Spleen (tissue), 11 donors: ENCODE measurements at regions not wholly inside any gene's neighbourhood (a gene's known extent, or its start where the extent isn't known, plus 50 kb on each side); places are given as distances from the start of the nearest gene placed in this dataset.

Experiments
- DNase-seq: peaks from one replicate; pipeline ENCODE4 v3.0.0-alpha.2; 2020
- H3K27ac ChIP-seq, 8 donors: fragments of 200-600 bp; sonication (generic) in 7 of 8; 1 replicate in 4 of 8; 2 replicates in 4 of 8; pipeline versions ENCODE4 v1.5.0 to v1.8.0; 2016 to 2021; ENCODE audit warnings: inconsistent platforms in 4 of 8, mild to moderate bottlenecking in 4 of 8, moderate library complexity in 1 of 8
- H3K27me3 ChIP-seq, 7 donors: fragments of 200-600 bp; sonication (generic) in 6 of 7; replicated peaks in 1 of 7; 1 replicate in 4 of 7; 2 replicates in 3 of 7; pipeline versions ENCODE4 v1.5.0 to v1.8.0; 2016 to 2021; ENCODE audit warnings: inconsistent platforms in 3 of 7, mild to moderate bottlenecking in 1 of 7
- H3K36me3 ChIP-seq, 6 donors: fragments of 200-600 bp; sonication (generic) in 5 of 6; 1 replicate in 4 of 6; 2 replicates in 2 of 6; pipeline versions ENCODE4 v1.5.0 to v1.8.0; 2016 to 2021; ENCODE audit warnings: inconsistent platforms in 2 of 6
- H3K4me1 ChIP-seq, 6 donors: fragments of 200-600 bp; sonication (generic) in 5 of 6; 1 replicate in 3 of 6; 2 replicates in 3 of 6; pipeline versions ENCODE4 v1.5.0 to v1.8.0; 2016 to 2021; ENCODE audit warnings: inconsistent platforms in 3 of 6
- H3K4me3 ChIP-seq, 8 donors: fragments of 200-600 bp; sonication (generic) in 7 of 8; 1 replicate in 4 of 8; 2 replicates in 4 of 8; pipeline versions ENCODE4 v1.5.0 to v1.8.0; 2016 to 2021; ENCODE audit warnings: inconsistent platforms in 4 of 8, mild to moderate bottlenecking in 4 of 8, moderate library complexity in 2 of 8
- H3K9me3 ChIP-seq, 8 donors: fragments of 200-600 bp; sonication (generic) in 7 of 8; 1 replicate in 4 of 8; 2 replicates in 4 of 8; pipeline versions ENCODE4 v1.5.0 to v1.8.0; 2016 to 2021; ENCODE audit warnings: inconsistent platforms in 4 of 8
- CTCF ChIP-seq, 11 experiments: fragments of 200-600 bp in 7 of 11; fragments of 450-650 bp in 4 of 11; sonication (generic) in 4 of 11; IDR thresholded peaks in 8 of 11; conservative IDR thresholded peaks in 3 of 11; 1 replicate in 7 of 11; 2 replicates in 4 of 11; pipeline versions ENCODE4 v1.4.0 to v1.8.0; 2016 to 2021; ENCODE audit warnings: antibody characterized with exemption in 11 of 11, inconsistent platforms in 4 of 11, mild to moderate bottlenecking in 1 of 11
- POLR2A ChIP-seq, 3 donors: fragments of 450-650 bp; IDR thresholded peaks; one replicate each; pipeline ENCODE4 v1.5.1; 2017; ENCODE audit warnings: antibody characterized with exemption in 3 of 3, mild to moderate bottlenecking in 1 of 3
- POLR2AphosphoS5 ChIP-seq, 3 donors: sonication (generic); formaldehyde crosslinking; IDR thresholded peaks; one replicate each; pipeline ENCODE4 v1.5.1; 2017; ENCODE audit warnings: antibody characterized with exemption in 3 of 3
- WGBS, 5 donors: extraction: QIAGEN DNeasy Blood & Tissue Kit in 3 of 5; methylation state at CpG; one replicate each; pipeline versions ENCODE4 v1.1.5 to v1.1.7; 2013 to 2018; 5-methylcytosine and 5-hydroxymethylcytosine counted together
- intact Hi-C: fragments of 100-400 bp; cut with DNase I; formaldehyde crosslinking; loops from one replicate; pipeline ENCODE4 v1.15.0; 2023; ENCODE audit warnings: low total_unique reads
- donor health status: healthy with polysubstance abuse.
- donor health status: DM: no; HTN: no; CAD: no; lungs with moderate emphysema.
- donor health status: DM: no; HTN: no; CAD: no.
- donor health status: Bipolar disorder and iron deficiency.
- donor health status: healthy.
- donor health status: DM: no; HTN: no; CAD: no.
- donor health status: DM: yes; HTN: yes; CAD: no.

- Histone ChIP-seq H3K9me3 (no peaks in the 10 kb centered on the region), H3K27me3 (no peaks in the 10 kb centered on the region), H3K4me1 (peaks cover 0 to 4% (median 0%) of the 10 kb centered on the region in 6 donors), H3K4me3 (no peak overlapping the region), H3K36me3 (no peaks in the 10 kb centered on the region), H3K27ac (no peak overlapping the region)
- no peak for TF ChIP-seq POLR2AphosphoS5 (IDR thresholded peaks at IDR 0.05)
- no peak for TF ChIP-seq CTCF (IDR thresholded peaks at IDR 0.05 in 8 of 11, conservative IDR thresholded peaks at IDR 0.05 in 3 of 11)
- no peak for TF ChIP-seq POLR2A (IDR thresholded peaks at IDR 0.05)
- no peak for DNase-seq
- 84 to 89% (median 86%) methylated on average over 3 of the region's 3 CpGs for WGBS, 5 donors
- intact Hi-C loops, result no loop called here
Measured at GRCh38 chr4:165686756-165687155, 186.3 kb upstream of the TLL1 start.

- 92 to 97% (median 93%) methylated on average over 3 of the region's 3 CpGs for WGBS, 5 donors
- no peaks in the 10 kb centered on the region for H3K9me3 ChIP-seq
- H3K27ac ChIP-seq, result no peak overlapping the region
- no peaks in the 10 kb centered on the region for H3K27me3 ChIP-seq
- intact Hi-C loops, result no loop called here
- TF ChIP-seq CTCF (IDR thresholded peaks at IDR 0.05 in 8 of 11, conservative IDR thresholded peaks at IDR 0.05 in 3 of 11), result no peak
- TF ChIP-seq POLR2A (IDR thresholded peaks at IDR 0.05), result no peak
- TF ChIP-seq POLR2AphosphoS5 (IDR thresholded peaks at IDR 0.05), result no peak
- peaks cover 0 to 4% (median 0%) of the 10 kb centered on the region in 6 donors for H3K4me1 ChIP-seq
- H3K36me3 ChIP-seq, result no peaks in the 10 kb centered on the region
- no peak for DNase-seq
- H3K4me3 ChIP-seq, result no peak overlapping the region
Measured at GRCh38 chr4:165689159-165689558, 183.9 kb upstream of the TLL1 start.

GRCh38 chr4:165692082-165692481, 181.0 kb upstream of the TLL1 start:
- peaks cover 0 to 4% (median 0%) of the 10 kb centered on the region in 6 donors for H3K4me1 ChIP-seq
- 90 to 99% (median 97%) methylated on average over 3 of the region's 3 CpGs for WGBS, 5 donors
- no peak overlapping the region for H3K4me3 ChIP-seq
- no peaks in the 10 kb centered on the region for H3K36me3 ChIP-seq
- no peak for TF ChIP-seq POLR2A (IDR thresholded peaks at IDR 0.05)
- TF ChIP-seq POLR2AphosphoS5 (IDR thresholded peaks at IDR 0.05), result no peak
- no peak for TF ChIP-seq CTCF (IDR thresholded peaks at IDR 0.05 in 8 of 11, conservative IDR thresholded peaks at IDR 0.05 in 3 of 11)
- H3K9me3 ChIP-seq, result no peaks in the 10 kb centered on the region
- H3K27me3 ChIP-seq, result no peaks in the 10 kb centered on the region
- DNase-seq, result no peak
- intact Hi-C loops, result no loop called here
- H3K27ac ChIP-seq, result no peak overlapping the region

- 42 to 59% (median 45%) methylated on average over 2 of the region's 2 CpGs for WGBS, 5 donors
- no peak for TF ChIP-seq POLR2AphosphoS5 (IDR thresholded peaks at IDR 0.05)
- TF ChIP-seq POLR2A (IDR thresholded peaks at IDR 0.05), result no peak
- TF ChIP-seq CTCF (IDR thresholded peaks at IDR 0.05 in 8 of 11, conservative IDR thresholded peaks at IDR 0.05 in 3 of 11), result no peak
- intact Hi-C loops, result no loop called here
- Histone ChIP-seq H3K4me1 (no peaks in the 10 kb centered on the region), H3K27me3 (no peaks in the 10 kb centered on the region), H3K36me3 (no peaks in the 10 kb centered on the region), H3K4me3 (no peak overlapping the region), H3K27ac (no peak overlapping the region), H3K9me3 (no peaks in the 10 kb centered on the region)
- no peak for DNase-seq
Measured at GRCh38 chr4:165698272-165698671, 174.8 kb upstream of the TLL1 start.
